ENCODE measurements at regions not wholly inside any gene's neighbourhood (a gene's known extent, or its start where the extent isn't known, plus 50 kb on each side); places are given as distances from the start of the nearest gene placed in this dataset.

DNA sequence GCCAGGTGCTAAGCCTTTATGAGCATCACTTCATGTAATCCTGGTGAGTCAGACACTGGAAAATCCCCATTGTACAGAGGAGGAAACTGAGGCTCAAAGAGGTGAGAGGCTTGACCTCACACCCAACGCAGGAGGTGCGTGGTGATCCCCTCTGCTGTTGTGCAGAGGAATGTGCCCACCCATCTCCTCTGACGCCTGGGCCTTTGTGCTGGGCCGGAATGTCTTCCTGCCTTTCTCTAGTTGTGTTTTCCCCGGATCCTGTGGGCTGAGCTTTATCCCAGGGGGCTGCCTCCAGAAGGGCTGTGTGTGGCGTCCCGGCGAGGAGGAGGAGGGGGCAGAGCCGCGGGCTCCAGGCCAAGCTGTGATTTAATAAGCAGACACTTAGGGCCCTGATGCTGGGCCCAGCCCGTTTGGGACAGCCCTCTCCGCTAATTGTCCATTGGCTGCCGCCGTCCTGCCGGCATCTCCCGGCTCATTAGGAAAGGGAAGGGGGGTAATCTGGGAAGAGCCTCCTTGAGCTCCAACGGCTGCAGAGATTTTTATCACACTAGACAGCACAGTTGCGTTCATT lies 653.6 kb downstream of the MED13L start:
- no peak for FAIRE-seq
- H3K4me2 ChIP-seq (ENCODE audit: insufficient read depth, low read length): no peak overlapping the region
- H3K4me3 ChIP-seq (replicated peaks in 1 of 3; ENCODE audit: insufficient read depth in 1 of 3, low read depth in 1 of 3, low read length in 3 of 3): no peak overlapping the region
- no peaks in the 10 kb centered on the region for H3K36me3 ChIP-seq (ENCODE audit: control insufficient read depth in 2 of 2, extremely low read depth in 1 of 2, insufficient read depth in 2 of 2, low read length in 2 of 2)
- no peak overlapping the region for H3K9ac ChIP-seq (replicated peaks; ENCODE audit: extremely low read depth, insufficient read depth, low read length)
- intact Hi-C loops (cut with micrococcal nuclease) (no loop called here), dilution Hi-C loops (cut with MboI; ENCODE audit: extremely low pct_ligation_motif_present, low sequenced_read_pairs) (no loop called here)
- H3K9me3 ChIP-seq (replicated peaks; ENCODE audit: control insufficient read depth, insufficient read depth, low read length): peaks cover 5% of the 10 kb centered on the region
- no TSS peak for BruUV-seq (replicated peaks)
- ChIA-PET CTCF (interaction anchor here (0.7 kb wide), 1 partner anchor 1145 kb away, joined by 3 read pairs; no protein-coding TSS in a partner anchor), POLR2A (no interaction called here)
- no peaks in the 10 kb centered on the region for H4K20me1 ChIP-seq (replicated peaks; ENCODE audit: control insufficient read depth, extremely low read depth, insufficient read depth, low read length)
- no peaks in the 10 kb centered on the region for H3K9me1 ChIP-seq (replicated peaks; ENCODE audit: control insufficient read depth, extremely low read depth, insufficient read depth, low read length)
- no peak overlapping the region for H2AFZ ChIP-seq (ENCODE audit: low read depth, low read length)
- TF ChIP-seq POLR2A (IDR thresholded peaks at IDR 0.05; ENCODE audit: low read depth, low read length): no peak
- no peaks in the 10 kb centered on the region for H3K4me1 ChIP-seq (ENCODE audit: control insufficient read depth, extremely low read depth, insufficient read depth, low read length)
- H3K27me3 ChIP-seq (ENCODE audit: control insufficient read depth in 2 of 2, insufficient read depth in 2 of 2, low read length in 2 of 2): no peaks in the 10 kb centered on the region
- no peak for DNase-seq (ENCODE audit: low read depth, low spot score)
- no peak overlapping the region for H3K27ac ChIP-seq (ENCODE audit: insufficient read depth, low read depth, low read length)
- no peaks in the 10 kb centered on the region for H3K79me2 ChIP-seq (ENCODE audit: control insufficient read depth, insufficient read depth, low read length)

DNA sequence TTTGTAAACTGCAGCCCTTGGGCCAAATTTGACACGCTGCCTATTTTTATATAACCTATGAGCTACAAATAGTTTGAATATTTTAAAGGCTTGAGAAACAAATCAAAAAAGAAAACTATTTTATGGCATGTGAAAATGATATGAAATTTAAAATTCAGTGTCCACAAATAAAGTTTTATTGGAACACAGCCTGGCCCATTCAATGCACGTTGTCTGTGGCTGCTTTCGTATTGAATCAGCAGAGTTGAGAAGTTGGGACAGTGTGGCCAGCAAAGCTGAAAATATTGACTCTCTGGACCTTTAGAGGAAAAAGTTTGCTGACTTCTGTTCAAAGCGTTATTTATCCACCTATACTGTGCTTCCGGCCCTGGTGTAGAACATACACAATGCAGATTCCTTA lies 654.2 kb downstream of the MED13L start:
- intact Hi-C loops (cut with micrococcal nuclease) (no loop called here), dilution Hi-C loops (cut with MboI; ENCODE audit: extremely low pct_ligation_motif_present, low sequenced_read_pairs) (no loop called here)
- Histone ChIP-seq H3K4me2 (ENCODE audit: insufficient read depth, low read length) (no peak overlapping the region), H3K4me3 (replicated peaks in 1 of 3; ENCODE audit: insufficient read depth in 1 of 3, low read depth in 1 of 3, low read length in 3 of 3) (no peak overlapping the region), H3K27ac (ENCODE audit: insufficient read depth, low read depth, low read length) (no peak overlapping the region), H2AFZ (ENCODE audit: low read depth, low read length) (no peak overlapping the region), H3K9me1 (replicated peaks; ENCODE audit: control insufficient read depth, extremely low read depth, insufficient read depth, low read length) (no peaks in the 10 kb centered on the region), H3K79me2 (ENCODE audit: control insufficient read depth, insufficient read depth, low read length) (no peaks in the 10 kb centered on the region), H3K9me3 (replicated peaks; ENCODE audit: control insufficient read depth, insufficient read depth, low read length) (peaks cover 7% of the 10 kb centered on the region), H3K9ac (replicated peaks; ENCODE audit: extremely low read depth, insufficient read depth, low read length) (no peak overlapping the region), H4K20me1 (replicated peaks; ENCODE audit: control insufficient read depth, extremely low read depth, insufficient read depth, low read length) (no peaks in the 10 kb centered on the region), H3K4me1 (ENCODE audit: control insufficient read depth, extremely low read depth, insufficient read depth, low read length) (no peaks in the 10 kb centered on the region), H3K27me3 (ENCODE audit: control insufficient read depth in 2 of 2, insufficient read depth in 2 of 2, low read length in 2 of 2) (no peaks in the 10 kb centered on the region), H3K36me3 (ENCODE audit: control insufficient read depth in 2 of 2, extremely low read depth in 1 of 2, insufficient read depth in 2 of 2, low read length in 2 of 2) (no peaks in the 10 kb centered on the region)
- FAIRE-seq (no peak), DNase-seq (ENCODE audit: low read depth, low spot score) (no peak)
- BruUV-seq (replicated peaks): no TSS peak
- POLR2A ChIA-PET: interaction anchor here (0.6 kb wide), 1 partner anchor 877 kb away, joined by 3 read pairs; no protein-coding TSS in a partner anchor
- CTCF ChIA-PET: no interaction called here
- TF ChIP-seq JUN (IDR thresholded peaks at IDR 0.05; ENCODE audit: borderline replicate concordance, insufficient read depth, insufficient read length, low read depth): no peak
- no peak for TF ChIP-seq GATA2 (IDR thresholded peaks at IDR 0.05; ENCODE audit: insufficient read depth, insufficient read length, low read depth, low read length)
- TF ChIP-seq, protein P1, sequence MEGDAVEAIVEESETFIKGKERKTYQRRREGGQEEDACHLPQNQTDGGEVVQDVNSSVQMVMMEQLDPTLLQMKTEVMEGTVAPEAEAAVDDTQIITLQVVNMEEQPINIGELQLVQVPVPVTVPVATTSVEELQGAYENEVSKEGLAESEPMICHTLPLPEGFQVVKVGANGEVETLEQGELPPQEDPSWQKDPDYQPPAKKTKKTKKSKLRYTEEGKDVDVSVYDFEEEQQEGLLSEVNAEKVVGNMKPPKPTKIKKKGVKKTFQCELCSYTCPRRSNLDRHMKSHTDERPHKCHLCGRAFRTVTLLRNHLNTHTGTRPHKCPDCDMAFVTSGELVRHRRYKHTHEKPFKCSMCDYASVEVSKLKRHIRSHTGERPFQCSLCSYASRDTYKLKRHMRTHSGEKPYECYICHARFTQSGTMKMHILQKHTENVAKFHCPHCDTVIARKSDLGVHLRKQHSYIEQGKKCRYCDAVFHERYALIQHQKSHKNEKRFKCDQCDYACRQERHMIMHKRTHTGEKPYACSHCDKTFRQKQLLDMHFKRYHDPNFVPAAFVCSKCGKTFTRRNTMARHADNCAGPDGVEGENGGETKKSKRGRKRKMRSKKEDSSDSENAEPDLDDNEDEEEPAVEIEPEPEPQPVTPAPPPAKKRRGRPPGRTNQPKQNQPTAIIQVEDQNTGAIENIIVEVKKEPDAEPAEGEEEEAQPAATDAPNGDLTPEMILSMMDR (IDR thresholded peaks at IDR 0.05; ENCODE audit: extremely low read depth in 1 of 2, insufficient read depth in 1 of 2, low read depth in 1 of 2, low read length in 2 of 2): no peak
- TF ChIP-seq POLR2AphosphoS5 (IDR thresholded peaks at IDR 0.05; ENCODE audit: insufficient read depth, low read depth, low read length): no peak
- TF ChIP-seq, protein P2, sequence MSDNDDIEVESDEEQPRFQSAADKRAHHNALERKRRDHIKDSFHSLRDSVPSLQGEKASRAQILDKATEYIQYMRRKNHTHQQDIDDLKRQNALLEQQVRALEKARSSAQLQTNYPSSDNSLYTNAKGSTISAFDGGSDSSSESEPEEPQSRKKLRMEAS (IDR thresholded peaks at IDR 0.05; ENCODE audit: insufficient read depth, insufficient read length): no peak
- no peak for TF ChIP-seq EZH2 (IDR thresholded peaks at IDR 0.05; ENCODE audit: borderline replicate concordance, low read depth, low read length, severe bottlenecking)
- TF ChIP-seq POLR2A (IDR thresholded peaks at IDR 0.05; ENCODE audit: low read depth, low read length): no peak
- TF ChIP-seq MYC (IDR thresholded peaks at IDR 0.05; ENCODE audit: low read depth, low read length): no peak
- TF ChIP-seq FOS (IDR thresholded peaks at IDR 0.05; ENCODE audit: borderline replicate concordance, insufficient read depth, low read length): no peak

Measured in endothelial cell of umbilical vein (primary cell).